ENCODE measurements at regions not wholly inside any gene's neighbourhood (a gene's known extent, or its start where the extent isn't known, plus 50 kb on each side); places are given as distances from the start of the nearest gene placed in this dataset.
"Not testable (repeated sequence)": the region's sequence is repeated elsewhere in the genome, so short reads cannot be mapped to it uniquely, and the experiment has no call there.

DNA sequence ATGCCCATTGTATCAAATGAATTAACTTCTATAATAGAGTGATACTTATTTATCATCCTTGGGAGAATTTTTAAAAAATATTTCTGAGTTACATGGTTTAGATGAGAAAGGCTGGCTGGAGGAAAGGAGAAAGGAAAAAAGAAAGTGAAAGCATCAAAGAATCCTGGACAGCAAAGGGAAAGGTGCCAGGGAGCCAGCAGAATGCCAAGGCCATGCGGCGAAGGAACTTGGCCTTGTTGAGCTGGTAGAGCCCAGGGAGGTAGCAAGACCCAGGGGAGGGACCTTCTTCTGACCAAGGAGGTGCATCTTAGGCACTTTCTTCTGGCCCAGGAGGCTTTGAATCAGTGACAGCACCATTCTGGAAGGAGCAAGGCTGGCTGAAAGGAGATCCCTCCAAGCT is 240.5 kb downstream of the ENC1 start:
- no peak for DNase-seq

DNA sequence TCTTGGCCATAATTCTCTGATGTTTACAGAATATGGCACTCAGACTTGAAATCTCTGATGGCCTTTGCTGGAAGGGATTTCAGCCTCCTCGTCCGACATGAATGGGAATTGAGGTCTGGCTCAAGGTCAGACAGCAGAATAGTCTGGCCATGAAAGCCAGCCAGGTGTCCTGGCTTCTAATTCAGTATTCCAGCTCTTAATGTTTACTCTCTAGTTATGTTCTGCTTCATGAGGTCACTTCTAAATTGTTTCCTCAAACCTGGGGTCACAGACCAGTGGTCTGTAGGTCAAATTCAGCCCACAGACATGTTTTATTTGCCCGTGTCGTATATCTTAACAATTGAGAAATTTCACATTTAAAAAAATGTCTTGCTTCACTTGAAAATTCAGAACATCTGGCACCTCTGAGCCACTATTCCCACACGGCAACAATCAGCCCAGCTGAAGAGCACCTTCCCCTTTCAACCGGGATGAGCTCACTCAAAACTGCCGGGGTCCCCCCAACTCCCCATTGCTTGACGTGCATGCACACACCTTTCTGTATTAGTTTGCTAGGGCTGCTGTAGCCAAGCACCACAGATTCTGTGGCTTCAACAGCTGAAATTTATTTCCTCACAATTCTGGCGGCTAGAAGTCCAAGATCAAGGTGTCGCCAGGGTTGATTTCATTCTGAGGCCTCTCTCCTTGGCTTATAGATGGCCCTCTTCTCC is 243.5 kb downstream of the ENC1 start:
- no peak for DNase-seq

DNA sequence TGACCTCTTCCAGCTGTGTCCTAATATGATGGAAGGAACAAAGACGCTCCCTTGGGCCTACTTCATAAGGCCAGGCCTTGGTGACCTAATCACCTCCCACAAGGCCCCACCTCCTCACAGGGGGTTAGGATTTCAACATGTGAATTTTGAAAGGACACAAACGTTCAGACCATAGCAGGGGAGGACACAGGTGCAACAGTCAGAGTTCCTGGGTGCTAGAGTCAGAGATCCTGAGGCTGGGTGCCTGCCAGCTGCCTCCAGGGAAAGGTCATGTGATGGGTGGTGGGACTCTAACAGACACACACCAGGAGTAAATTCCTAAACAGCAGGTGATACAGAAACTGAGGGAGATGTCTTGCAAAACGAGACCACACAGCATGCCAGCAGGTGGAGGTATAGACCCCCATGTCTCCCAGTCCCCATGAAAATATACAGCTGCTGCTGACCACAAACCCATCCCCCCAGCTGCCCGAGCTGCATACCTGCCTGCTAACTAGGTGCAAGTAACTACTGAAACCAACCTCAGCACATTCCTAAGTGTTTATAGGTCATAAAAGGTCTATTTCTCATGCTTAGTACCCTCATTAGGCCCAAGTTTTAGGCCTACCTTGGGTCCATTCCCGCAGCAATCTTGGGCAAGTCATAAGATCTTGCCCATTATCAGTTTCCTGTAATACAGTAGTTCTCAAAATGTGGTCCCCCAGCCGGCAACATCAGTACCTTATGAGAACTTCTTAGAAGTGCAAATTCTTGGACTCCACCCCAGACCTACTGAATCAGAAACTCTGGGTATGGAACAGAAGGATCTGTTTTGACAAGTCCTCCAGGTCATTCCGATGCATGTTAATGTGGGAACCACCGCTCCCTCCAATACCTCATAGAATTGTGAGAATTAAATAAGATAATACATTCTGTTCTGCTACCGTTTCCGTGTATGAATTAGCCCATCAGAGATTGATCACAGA is 245.3 kb downstream of the ENC1 start:
- DNase-seq = no peak

GRCh38 chr5:74394528-74394915 is 246.0 kb downstream of the ENC1 start:
- peak; percentile 3 for DNase-seq

- DNase-seq = no peak
Observed at GRCh38 chr5:74393943-74394342, 246.6 kb downstream of the ENC1 start.

DNA sequence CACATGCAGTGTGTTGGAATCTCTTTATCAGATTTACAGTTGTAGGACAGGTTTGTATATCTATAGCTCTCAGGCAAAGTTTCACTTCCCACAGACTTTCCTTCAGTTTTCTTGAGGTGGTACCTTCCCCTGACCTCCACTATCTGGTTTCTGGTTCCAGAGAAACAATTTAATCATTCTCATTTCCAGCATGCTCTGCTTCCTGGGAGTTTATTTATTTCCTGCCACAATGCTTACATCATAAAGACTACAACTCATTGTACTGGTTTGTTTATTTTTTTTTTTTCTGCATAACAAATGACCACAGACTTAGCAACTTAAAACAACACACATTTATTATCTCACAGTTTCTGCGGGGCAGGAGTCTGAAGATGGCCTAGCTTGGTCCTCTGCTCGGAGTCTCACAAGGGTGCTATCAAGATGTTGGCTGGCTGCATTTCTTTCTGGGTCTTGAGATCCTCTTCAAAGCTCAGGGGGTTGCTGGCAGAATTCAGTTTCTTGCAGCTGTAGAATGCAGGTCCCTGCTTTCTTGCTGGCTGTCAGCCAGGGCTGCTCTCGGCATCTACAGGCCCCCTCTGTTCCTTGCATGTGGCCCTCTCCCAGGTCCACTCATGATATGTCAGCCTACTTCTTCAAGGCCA is 247.7 kb downstream of the ENC1 start:
- no peak for DNase-seq

DNA sequence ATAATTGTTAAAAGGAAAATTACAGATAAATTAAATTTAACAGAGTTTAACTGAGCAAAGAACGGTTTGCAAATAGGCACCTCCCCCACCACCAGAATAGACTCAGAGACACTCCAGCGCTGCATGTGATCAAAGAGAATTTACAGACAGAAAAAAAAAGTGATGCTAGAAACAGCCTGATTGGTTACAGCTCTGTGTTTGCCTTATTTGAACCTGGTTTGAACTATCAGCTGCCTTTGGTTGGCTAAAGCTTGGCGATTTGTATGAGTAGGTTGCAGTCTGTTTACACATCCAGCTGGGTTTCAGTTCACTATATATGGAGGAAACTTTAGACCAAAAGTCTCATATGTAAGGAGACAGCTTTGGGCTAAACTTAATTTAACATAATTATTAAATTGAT is 249.1 kb downstream of the ENC1 start:
- no peak for DNase-seq

GRCh38 chr5:74390822-74391221 is 249.7 kb downstream of the ENC1 start:
- DNase-seq = no peak

GRCh38 chr5:74390306-74390637 is 250.3 kb downstream of the ENC1 start:
- DNase-seq = no peak

GRCh38 chr5:74389531-74390305 is 250.8 kb downstream of the ENC1 start:
- no peak for DNase-seq

GRCh38 chr5:74388411-74388810 is 252.1 kb downstream of the ENC1 start:
- not testable (repeated sequence) for DNase-seq

DNA sequence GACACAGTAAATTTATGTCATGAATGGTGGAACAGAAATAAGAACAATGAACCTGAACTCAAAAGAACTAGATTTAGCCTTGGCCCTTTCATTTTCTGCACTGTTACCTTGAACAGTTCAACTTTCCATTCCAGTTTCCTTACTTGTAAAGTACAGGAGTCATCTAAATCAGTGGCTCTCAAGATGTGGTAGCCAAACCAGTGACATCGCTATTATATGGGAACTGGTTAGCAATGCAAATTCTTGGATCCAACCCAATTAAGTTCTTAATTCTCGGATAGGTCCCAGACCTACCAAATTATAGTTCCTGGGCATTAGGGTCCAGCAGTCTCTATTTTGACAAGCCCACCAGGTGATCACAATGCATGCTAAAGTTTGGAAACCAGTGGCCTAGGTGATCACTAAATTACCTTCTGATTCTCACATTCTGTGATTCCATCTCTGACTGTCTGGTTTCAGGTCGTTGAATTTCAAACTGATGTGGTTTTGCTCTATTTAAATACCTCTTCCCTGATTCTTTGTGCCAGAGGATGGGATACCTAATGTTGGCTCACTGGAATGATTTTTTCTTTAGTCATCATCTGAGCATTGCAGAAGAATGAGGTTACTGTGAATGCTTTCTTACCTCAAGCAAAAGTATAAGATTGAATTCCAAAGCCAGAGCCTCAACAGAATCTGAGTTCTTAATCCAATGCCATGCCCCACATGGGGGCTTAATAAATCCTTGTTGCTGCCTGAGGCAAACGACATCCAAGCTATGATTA is 253.8 kb downstream of the ENC1 start:
- no peak for DNase-seq

- DNase-seq = no peak
Observed at GRCh38 chr5:74384851-74385250, 255.7 kb downstream of the ENC1 start.

- DNase-seq = no peak
Observed at GRCh38 chr5:74382987-74383593, 257.4 kb downstream of the ENC1 start.

GRCh38 chr5:74382123-74382855 is 258.2 kb downstream of the ENC1 start:
- no peak for DNase-seq

GRCh38 chr5:74380193-74380592 is 260.3 kb downstream of the ENC1 start:
- no peak for DNase-seq

DNA sequence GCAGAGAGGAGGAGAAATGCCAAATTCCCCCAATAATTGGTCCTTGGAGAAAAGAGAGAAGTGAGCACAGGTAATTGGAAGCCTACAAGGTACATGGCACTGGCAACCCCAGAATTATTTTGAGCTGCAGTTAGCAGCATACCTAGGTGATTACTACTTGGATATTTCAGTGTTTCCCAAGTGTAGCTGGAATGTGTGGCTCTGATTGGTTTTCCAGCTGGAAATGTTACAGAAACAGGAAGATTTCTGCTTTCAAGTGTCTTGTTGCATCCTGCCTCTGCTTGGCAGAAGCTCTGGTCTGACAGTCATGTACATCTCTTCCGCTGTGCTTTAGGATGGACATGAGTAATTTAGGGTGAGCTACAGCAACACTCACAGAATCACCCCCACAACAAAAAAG is 262.1 kb downstream of the ENC1 start:
- no peak for DNase-seq

DNA sequence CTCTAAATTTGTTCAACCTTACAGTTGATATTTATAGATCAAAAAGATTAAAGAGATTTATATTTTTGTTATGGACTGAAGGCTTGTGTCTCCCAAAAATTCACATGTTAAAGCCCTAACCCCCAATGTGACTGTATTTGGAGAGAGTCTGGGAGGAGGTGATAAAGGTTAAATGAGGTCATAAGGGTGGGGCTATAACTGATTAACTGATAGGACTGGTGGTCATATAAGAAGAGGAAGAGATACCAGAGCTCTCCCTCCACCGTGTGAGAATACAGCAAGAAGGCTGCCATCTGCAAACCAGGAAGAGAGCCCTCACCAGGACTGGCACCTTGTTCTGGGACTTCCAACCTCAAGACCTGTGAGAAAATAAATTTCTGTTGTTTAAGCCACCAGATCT is 264.3 kb downstream of the ENC1 start:
- DNase-seq = peak; percentile 41

DNA sequence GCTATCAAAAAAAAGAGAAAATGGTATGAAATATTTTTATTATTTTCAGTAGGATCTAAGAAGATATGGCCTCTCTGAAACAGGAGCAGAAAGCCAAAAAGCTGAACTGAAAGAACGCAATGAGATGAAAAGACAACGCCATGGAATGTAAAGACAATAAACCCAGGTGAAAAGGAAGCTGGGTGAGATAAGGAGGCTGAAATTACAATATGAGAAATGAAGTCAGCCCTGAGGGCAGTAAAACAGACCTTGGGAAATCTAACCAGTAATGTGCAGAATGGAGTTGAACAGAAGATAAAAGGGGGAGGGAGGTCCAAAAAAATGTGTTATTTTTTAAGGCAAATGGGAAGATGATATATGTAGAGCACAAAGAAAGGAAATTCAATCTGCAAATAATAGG is 265.3 kb downstream of the ENC1 start:
- no peak for DNase-seq

DNA sequence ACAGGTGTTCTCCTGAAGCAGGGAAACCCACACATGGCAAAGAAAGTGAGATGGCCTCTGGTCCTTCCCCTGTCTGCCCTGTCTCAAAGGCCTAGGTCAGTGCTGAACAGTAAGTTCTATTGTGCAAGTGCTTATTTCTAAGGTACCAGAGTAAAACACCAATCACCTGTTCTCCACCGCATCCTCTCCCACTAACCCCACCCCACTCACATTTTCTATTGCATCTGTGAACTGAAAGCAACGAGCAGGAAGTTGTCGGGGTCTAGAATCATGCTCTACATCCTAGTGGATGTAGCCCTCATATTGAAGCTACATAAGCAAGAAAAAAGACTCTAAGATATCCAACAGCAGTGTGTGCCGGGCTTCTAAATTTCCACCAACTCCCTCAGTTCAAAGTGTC is 265.9 kb downstream of the ENC1 start:
- DNase-seq = no peak

GRCh38 chr5:74373076-74373475 is 267.5 kb downstream of the ENC1 start:
- DNase-seq = no peak
